ENCODE measurements at regions not wholly inside any gene's neighbourhood (a gene's known extent, or its start where the extent isn't known, plus 50 kb on each side); places are given as distances from the start of the nearest gene placed in this dataset.

DNA sequence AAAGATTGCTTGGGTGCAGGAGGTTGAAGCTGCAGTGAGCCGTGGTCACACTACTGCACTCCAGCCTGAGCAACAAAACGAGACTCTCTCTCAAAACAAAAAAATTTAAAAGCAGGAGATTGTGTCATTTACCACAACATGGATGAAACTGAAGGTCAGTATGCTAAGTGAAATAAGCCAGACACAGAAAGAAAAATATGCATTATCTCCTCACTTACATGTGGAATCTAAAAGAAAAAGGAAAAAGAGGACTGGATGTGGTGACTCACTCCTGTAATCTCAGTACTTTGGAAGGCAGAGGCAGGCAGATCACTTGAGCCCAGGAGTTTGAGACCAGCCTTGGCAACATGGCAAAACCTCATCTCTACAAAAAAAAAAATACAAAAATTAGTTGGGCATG is 146.8 kb upstream of the DAPK1 start:
- no peak for TF ChIP-seq EZH2 (IDR thresholded peaks at IDR 0.05; ENCODE audit: borderline replicate concordance, low read depth, low read length, severe bottlenecking)
- TF ChIP-seq CTCF (IDR thresholded peaks at IDR 0.05; ENCODE audit: extremely low read depth in 1 of 2, insufficient read depth in 1 of 2, low read depth in 1 of 2, low read length in 2 of 2) = no peak

Data from endothelial cell of umbilical vein (primary cell).